Breast epithelium (tissue), 4 donors: ENCODE measurements at regions not wholly inside any gene's neighbourhood (a gene's known extent, or its start where the extent isn't known, plus 50 kb on each side); places are given as distances from the start of the nearest gene placed in this dataset.

ENCODE experiments used
- DNase-seq, 2 donors: peaks; one replicate each; pipeline ENCODE4 v3.0.0-alpha.2; 2019; ENCODE audit warnings: low spot score in 2 of 2
- H3K27ac ChIP-seq, 2 donors: fragments of 200-600 bp; sonication (generic) in 1 of 2; one replicate each; pipeline ENCODE4 v1.5.1; 2016 to 2019; ENCODE audit warnings: mild to moderate bottlenecking in 1 of 2
- H3K27me3 ChIP-seq, 2 donors: fragments of 200-600 bp; sonication (generic) in 1 of 2; one replicate each; pipeline versions ENCODE4 v1.5.1 to v1.6.0; 2017 to 2019; ENCODE audit warnings: control low read depth in 1 of 2, mild to moderate bottlenecking in 1 of 2
- H3K36me3 ChIP-seq: fragments of 200-600 bp; one replicate; pipeline ENCODE4 v1.5.1; 2019
- H3K4me1 ChIP-seq, 2 donors: fragments of 200-600 bp; sonication (generic); one replicate each; pipeline ENCODE4 v1.5.1; 2016 to 2019; ENCODE audit warnings: control low read depth in 1 of 2
- H3K4me3 ChIP-seq, 3 donors: fragments of 200-600 bp; sonication (generic); 1 replicate in 2 of 3; 2 replicates in 1 of 3; pipeline ENCODE4 v1.5.1; 2016 to 2019; ENCODE audit warnings: mild to moderate bottlenecking in 3 of 3, moderate library complexity in 2 of 3
- H3K9me3 ChIP-seq, 2 donors: fragments of 200-600 bp; sonication (generic) in 1 of 2; one replicate each; pipeline ENCODE4 v1.5.1; 2016 to 2019; ENCODE audit warnings: control low read depth in 1 of 2
- CTCF ChIP-seq, 3 donors: fragments of 450-650 bp; IDR thresholded peaks; one replicate each; pipeline ENCODE4 v1.5.1; 2016 to 2017; ENCODE audit warnings: antibody characterized with exemption in 3 of 3, mild to moderate bottlenecking in 3 of 3, moderate library complexity in 3 of 3
- POLR2A ChIP-seq: fragments of 450-650 bp; IDR thresholded peaks from one replicate; pipeline ENCODE4 v1.6.1; 2016; ENCODE audit warnings: antibody characterized with exemption, mild to moderate bottlenecking, moderate library complexity
- POLR2AphosphoS5 ChIP-seq, 3 donors: sonication (generic); formaldehyde crosslinking; IDR thresholded peaks; one replicate each; pipeline ENCODE4 v1.6.1; 2017; ENCODE audit warnings: antibody characterized with exemption in 3 of 3
- intact Hi-C: fragments of 100-400 bp; cut with DNase I; formaldehyde crosslinking; loops from one replicate; pipeline ENCODE4 v1.15.1; 2023; ENCODE audit warnings: low total_unique reads

DNA sequence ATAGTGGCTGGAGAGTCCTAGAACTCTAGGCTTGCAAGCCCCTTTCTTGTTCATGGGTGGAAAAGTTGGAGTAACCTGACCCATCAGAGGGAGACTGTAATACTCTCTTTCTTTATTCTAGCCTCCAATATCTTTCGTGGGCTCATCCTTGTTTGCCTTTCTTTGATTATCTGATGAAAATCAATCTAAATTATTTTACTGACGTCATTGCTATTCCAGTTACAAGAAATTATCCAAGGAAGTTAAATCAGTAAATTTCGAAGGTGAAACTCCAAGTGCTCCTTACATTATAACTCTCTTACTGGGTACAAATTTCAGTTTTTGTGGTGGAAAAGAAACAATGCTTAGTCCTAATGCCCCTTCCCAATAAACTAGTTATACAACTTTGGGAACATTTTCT, 412.9 kb downstream of the IDS start:
- no peaks in the 10 kb centered on the region for H3K36me3 ChIP-seq
- no peak overlapping the region for H3K4me3 ChIP-seq
- H3K27me3 ChIP-seq: no peaks in the 10 kb centered on the region
- DNase-seq: no peak
- H3K4me1 ChIP-seq: no peaks in the 10 kb centered on the region
- H3K9me3 ChIP-seq: peaks cover 0 to 4% of the 10 kb centered on the region in 2 donors
- no peak overlapping the region for H3K27ac ChIP-seq
- intact Hi-C loops: no loop called here
- no peak for TF ChIP-seq POLR2AphosphoS5 (IDR thresholded peaks at IDR 0.05)
- TF ChIP-seq CTCF (IDR thresholded peaks at IDR 0.05): no peak
- TF ChIP-seq POLR2A: no peak

GRCh38 chrX:149079805-149080406, 425.2 kb downstream of the IDS start:
- H3K4me3 ChIP-seq: no peak overlapping the region
- no peak overlapping the region for H3K27ac ChIP-seq
- DNase-seq: no peak
- H3K9me3 ChIP-seq: peaks cover 0 to 14% of the 10 kb centered on the region in 2 donors
- H3K27me3 ChIP-seq: no peaks in the 10 kb centered on the region
- TF ChIP-seq POLR2A (no peak), CTCF (IDR thresholded peaks at IDR 0.05) (no peak), POLR2AphosphoS5 (IDR thresholded peaks at IDR 0.05) (no peak)
- H3K36me3 ChIP-seq: no peaks in the 10 kb centered on the region
- H3K4me1 ChIP-seq: no peaks in the 10 kb centered on the region
- intact Hi-C loops: no loop called here

- Histone ChIP-seq H3K9me3 (peaks cover 0 to 5% of the 10 kb centered on the region in 2 donors), H3K4me1 (no peaks in the 10 kb centered on the region), H3K27me3 (no peaks in the 10 kb centered on the region), H3K36me3 (no peaks in the 10 kb centered on the region), H3K27ac (no peak overlapping the region), H3K4me3 (no peak overlapping the region)
- intact Hi-C loops: no loop called here
- TF ChIP-seq POLR2AphosphoS5 (IDR thresholded peaks at IDR 0.05) (no peak), POLR2A (no peak), CTCF (IDR thresholded peaks at IDR 0.05) (no peak)
- DNase-seq: no peak
Observed at GRCh38 chrX:149074398-149074797, 430.7 kb downstream of the IDS start.

DNA sequence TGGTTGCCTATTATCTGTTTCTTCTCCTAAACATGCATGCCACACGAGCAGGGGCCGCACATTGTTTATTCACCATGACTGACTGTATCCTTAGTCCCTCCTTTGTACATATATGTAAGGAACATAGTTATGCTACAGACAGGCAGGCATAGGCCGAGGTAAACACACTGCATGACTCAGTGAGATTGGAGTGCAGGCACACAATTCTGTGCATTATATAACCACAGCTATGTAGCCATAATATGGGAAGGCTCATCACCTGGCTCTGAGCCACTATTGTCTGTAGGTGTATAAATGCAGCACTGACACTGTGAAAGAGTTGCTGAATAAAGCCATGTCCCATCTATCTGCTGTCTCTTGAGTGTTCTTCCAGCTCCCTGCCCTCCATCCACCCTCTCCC, 431.6 kb downstream of the IDS start:
- H3K27ac ChIP-seq: no peak overlapping the region
- H3K4me3 ChIP-seq: no peak overlapping the region
- H3K27me3 ChIP-seq: no peaks in the 10 kb centered on the region
- H3K36me3 ChIP-seq: no peaks in the 10 kb centered on the region
- no peaks in the 10 kb centered on the region for H3K4me1 ChIP-seq
- DNase-seq: no peak
- no peak for TF ChIP-seq CTCF (IDR thresholded peaks at IDR 0.05)
- TF ChIP-seq POLR2AphosphoS5 (IDR thresholded peaks at IDR 0.05): no peak
- no peak for TF ChIP-seq POLR2A
- no peaks in the 10 kb centered on the region for H3K9me3 ChIP-seq
- intact Hi-C loops: no loop called here

GRCh38 chrX:149069899-149070298, 435.2 kb downstream of the IDS start:
- no peaks in the 10 kb centered on the region for H3K9me3 ChIP-seq
- no peaks in the 10 kb centered on the region for H3K27me3 ChIP-seq
- H3K4me1 ChIP-seq: no peaks in the 10 kb centered on the region
- TF ChIP-seq CTCF (IDR thresholded peaks at IDR 0.05) (no peak), POLR2A (no peak), POLR2AphosphoS5 (IDR thresholded peaks at IDR 0.05) (no peak)
- no peak overlapping the region for H3K27ac ChIP-seq
- intact Hi-C loops: no loop called here
- DNase-seq: no peak
- no peaks in the 10 kb centered on the region for H3K36me3 ChIP-seq
- H3K4me3 ChIP-seq: no peak overlapping the region
